H1 (cell line): ENCODE measurements at regions not wholly inside any gene's neighbourhood (a gene's known extent, or its start where the extent isn't known, plus 50 kb on each side); places are given as distances from the start of the nearest gene placed in this dataset.

ENCODE experiments used
- CTCF ChIA-PET: fragments of 300-600 bp; sonication (Branson Sonifier 250); formaldehyde crosslinking; loops from one replicate; lab custom pipeline; 2021; ENCODE audit not compliant: partially characterized antibody; lab: Charles Lee
- POLR2A ChIA-PET: fragments of 300-600 bp; sonication (Branson Sonifier 250); formaldehyde crosslinking; loops from one replicate; lab custom pipeline; 2021; ENCODE audit warnings: inconsistent platforms; ENCODE audit not compliant: partially characterized antibody; lab: Charles Lee
- DNase-seq, 2 experiments: peaks; one replicate each; pipeline versions ENCODE4 v3.0.0 to v3.0.0-alpha.2; 2010 to 2022; ENCODE audit warnings: low spot score in 2 of 2, low read depth in 1 of 2, mixed read lengths in 1 of 2
- FAIRE-seq: peaks from 2 replicates; lab custom pipeline; 2011; peaks lifted over from hg19 to GRCh38; lab: Jason Lieb, UNC
- H2AFZ ChIP-seq: 2 replicates; pipeline ENCODE4 v1.8.1; 2012; ENCODE audit warnings: low read length, inconsistent platforms
- H2AK5ac ChIP-seq: 2 replicates; pipeline ENCODE4 v1.6.1; 2013; ENCODE audit warnings: low read depth, low read length
- H2BK120ac ChIP-seq: replicated peaks from 2 replicates; pipeline ENCODE3; 2013; ENCODE audit warnings: low read depth, low read length, inconsistent platforms
- H2BK12ac ChIP-seq: 2 replicates; pipeline ENCODE4 v1.6.1; 2013; ENCODE audit warnings: low read depth, low read length
- H2BK15ac ChIP-seq: 2 replicates; pipeline ENCODE4 v1.6.1; 2013; ENCODE audit warnings: low read length
- H2BK20ac ChIP-seq: 2 replicates; pipeline ENCODE4 v1.6.1; 2013; ENCODE audit warnings: low read length
- H2BK5ac ChIP-seq: 2 replicates; pipeline ENCODE4 v1.6.1; 2013; ENCODE audit warnings: low read depth, low read length
- H3K14ac ChIP-seq: 2 replicates; pipeline ENCODE4 v1.6.1; 2013; ENCODE audit warnings: inconsistent platforms; ENCODE audit not compliant: insufficient read length
- H3K18ac ChIP-seq: 2 replicates; pipeline ENCODE4 v1.6.1; 2013; ENCODE audit warnings: low read length; ENCODE audit errors: extremely low read depth
- H3K23ac ChIP-seq: 2 replicates; pipeline ENCODE4 v1.6.1; 2013; ENCODE audit warnings: inconsistent platforms; ENCODE audit not compliant: insufficient read length
- H3K23me2 ChIP-seq: 2 replicates; pipeline ENCODE4 v1.6.1; 2013; ENCODE audit warnings: low read depth, low read length
- H3K27ac ChIP-seq: 2 replicates; pipeline ENCODE4 v1.6.1; 2011; ENCODE audit warnings: low read depth, low read length, inconsistent platforms
- H3K27me3 ChIP-seq, 4 experiments: replicated peaks in 1 of 4; 1 replicate in 1 of 4; 2 replicates in 3 of 4; pipeline versions ENCODE4 v1.6.1 to v1.8.1; 2011 to 2013; ENCODE audit warnings: low read length in 3 of 4, mild to moderate bottlenecking in 3 of 4, inconsistent platforms in 2 of 4, mixed read lengths in 2 of 4, moderate library complexity in 1 of 4; ENCODE audit not compliant: control insufficient read depth in 3 of 4, insufficient read depth in 3 of 4; ENCODE audit errors: extremely low read depth in 1 of 4
- H3K36me3 ChIP-seq, 4 experiments: 2 replicates each; pipeline versions ENCODE4 v1.6.1 to v1.8.1; 2011 to 2013; ENCODE audit warnings: mild to moderate bottlenecking in 4 of 4, low read length in 3 of 4, moderate library complexity in 2 of 4, control low read depth in 1 of 4, inconsistent platforms in 1 of 4; ENCODE audit not compliant: insufficient read depth in 4 of 4, control insufficient read depth in 2 of 4
- H3K4ac ChIP-seq: replicated peaks from 2 replicates; pipeline ENCODE3; 2013; ENCODE audit warnings: low read length, low read depth, mixed read lengths, inconsistent platforms; ENCODE audit not compliant: insufficient read length
- H3K4me1 ChIP-seq, 4 experiments: replicated peaks in 1 of 4; 1 replicate in 1 of 4; 2 replicates in 3 of 4; pipeline versions ENCODE4 v1.6.1 to v1.8.1; 2011 to 2013; ENCODE audit warnings: low read length in 3 of 4, inconsistent platforms in 2 of 4, mixed read lengths in 1 of 4; ENCODE audit not compliant: insufficient read depth in 4 of 4, control insufficient read depth in 3 of 4
- H3K4me2 ChIP-seq, 2 experiments: 2 replicates each; pipeline versions ENCODE4 v1.6.1 to v1.8.1; 2011 to 2013; ENCODE audit warnings: low read depth in 2 of 2, low read length in 2 of 2, control low read depth in 1 of 2, inconsistent platforms in 1 of 2, mild to moderate bottlenecking in 1 of 2; ENCODE audit not compliant: insufficient read depth in 1 of 2
- H3K4me3 ChIP-seq, 4 experiments: fragments of 200-600, 300-600 bp in 1 of 4; sonication (generic), shearing (Covaris generic), sonication (Bioruptor Twin) in 1 of 4; 2 replicates each; pipeline versions ENCODE4 v1.5.1 to v1.8.1; 2011 to 2016; ENCODE audit warnings: low read length in 4 of 4, low read depth in 3 of 4, control low read depth in 2 of 4, inconsistent platforms in 2 of 4, mild to moderate bottlenecking in 2 of 4, mixed read lengths in 1 of 4, moderate library complexity in 1 of 4; ENCODE audit not compliant: insufficient read depth in 2 of 4; ENCODE audit errors: extremely low read depth in 1 of 4
- H3K56ac ChIP-seq: replicated peaks from 2 replicates; pipeline ENCODE3; 2013; ENCODE audit warnings: low read depth, mild to moderate bottlenecking, mixed read lengths, low read length, inconsistent platforms; ENCODE audit not compliant: insufficient read length
- H3K79me1 ChIP-seq: 2 replicates; pipeline ENCODE4 v1.6.1; 2013; ENCODE audit warnings: low read depth, low read length, control low read depth
- H3K79me2 ChIP-seq, 2 experiments: 2 replicates each; pipeline versions ENCODE4 v1.6.1 to v1.8.1; 2012 to 2013; ENCODE audit warnings: low read length in 2 of 2, mild to moderate bottlenecking in 2 of 2, inconsistent platforms in 1 of 2; ENCODE audit not compliant: insufficient read depth in 2 of 2, control insufficient read depth in 1 of 2
- H3K9ac ChIP-seq, 4 experiments: replicated peaks in 1 of 4; 1 replicate in 1 of 4; 2 replicates in 3 of 4; pipeline versions ENCODE4 v1.6.1 to v1.8.1; 2011 to 2013; ENCODE audit warnings: low read depth in 3 of 4, low read length in 3 of 4, control low read depth in 2 of 4, mild to moderate bottlenecking in 2 of 4, moderate library complexity in 2 of 4, inconsistent platforms in 1 of 4; ENCODE audit errors: extremely low read depth in 1 of 4
- H3K9me3 ChIP-seq, 2 experiments: 2 replicates each; pipeline versions ENCODE4 v1.6.1 to v1.8.1; 2012 to 2013; ENCODE audit warnings: mild to moderate bottlenecking in 2 of 2, moderate library complexity in 2 of 2, control low read depth in 1 of 2, inconsistent platforms in 1 of 2, low read depth in 1 of 2, low read length in 1 of 2, mixed read lengths in 1 of 2; ENCODE audit not compliant: insufficient read depth in 2 of 2
- H4K20me1 ChIP-seq, 2 experiments: replicated peaks in 1 of 2; 2 replicates each; pipeline versions ENCODE3 to v1.8.1; 2011 to 2013; ENCODE audit warnings: inconsistent platforms in 2 of 2, low read length in 2 of 2, mild to moderate bottlenecking in 1 of 2; ENCODE audit not compliant: insufficient read depth in 2 of 2, control insufficient read depth in 1 of 2
- H4K5ac ChIP-seq: 2 replicates; pipeline ENCODE4 v1.6.1; 2013; ENCODE audit warnings: low read length, low read depth, mixed read lengths, inconsistent platforms; ENCODE audit not compliant: insufficient read length
- H4K8ac ChIP-seq: 2 replicates; pipeline ENCODE4 v1.8.0; 2013; ENCODE audit warnings: mild to moderate bottlenecking, moderate library complexity, low read length, inconsistent platforms; ENCODE audit not compliant: insufficient read depth; ENCODE audit errors: extremely low read depth
- H4K91ac ChIP-seq: replicated peaks from 2 replicates; pipeline ENCODE3; 2013; ENCODE audit warnings: low read length, mixed read lengths, inconsistent platforms; ENCODE audit not compliant: insufficient read length
- CTCF ChIP-seq, 3 experiments: IDR thresholded peaks; 1 replicate in 2 of 3; 2 replicates in 1 of 3; pipeline versions ENCODE4 v1.5.1 to v1.6.1; 2011; ENCODE audit warnings: low read length in 3 of 3, mild to moderate bottlenecking in 3 of 3, inconsistent platforms in 2 of 3, low read depth in 1 of 3, moderate library complexity in 1 of 3; ENCODE audit not compliant: insufficient read depth in 1 of 3; ENCODE audit errors: control extremely low read depth in 1 of 3
- EGR1 ChIP-seq: IDR thresholded peaks from 2 replicates; pipeline ENCODE4 v1.6.1; 2011; ENCODE audit warnings: low read depth, low read length, borderline replicate concordance
- EP300 ChIP-seq, 2 experiments: IDR thresholded peaks; 1 replicate in 1 of 2; 2 replicates in 1 of 2; pipeline ENCODE4 v1.6.1; 2011 to 2012; ENCODE audit warnings: low read depth in 2 of 2, low read length in 2 of 2, mild to moderate bottlenecking in 2 of 2, borderline replicate concordance in 1 of 2, inconsistent platforms in 1 of 2, moderate library complexity in 1 of 2
- RAD21 ChIP-seq, 2 experiments: IDR thresholded peaks in 1 of 2; conservative IDR thresholded peaks in 1 of 2; 2 replicates each; pipeline ENCODE4 v1.6.1; 2011; ENCODE audit warnings: low read depth in 2 of 2, low read length in 2 of 2, improper control_type of control experiment in 1 of 2, inconsistent platforms in 1 of 2, mild to moderate bottlenecking in 1 of 2, moderate library complexity in 1 of 2
- RNF2 ChIP-seq: fragments of 200-900, 300-1000 bp; sonication (generic); IDR thresholded peaks from 2 replicates; pipeline ENCODE4 v1.7.1; 2016; ENCODE audit warnings: borderline replicate concordance, low read depth, mild to moderate bottlenecking, antibody characterized with exemption, low read length; ENCODE audit not compliant: poor library complexity, severe bottlenecking; ENCODE audit errors: missing control alignments
- SIN3A ChIP-seq, 2 experiments: IDR thresholded peaks in 1 of 2; conservative IDR thresholded peaks in 1 of 2; 2 replicates each; pipeline ENCODE4 v1.6.1; 2011 to 2012; ENCODE audit warnings: low read length in 2 of 2, improper control_type of control experiment in 1 of 2, low read depth in 1 of 2, mild to moderate bottlenecking in 1 of 2
- SIX5 ChIP-seq: IDR thresholded peaks from 2 replicates; pipeline ENCODE4 v1.6.1; 2011; ENCODE audit warnings: mild to moderate bottlenecking, low read depth, low read length
- WGBS, 2 experiments: shearing (Covaris generic) in 1 of 2; methylation state at CpG; one replicate each; pipeline versions ENCODE4 v1.1.6 to v1.1.7; 2013 to 2015; ENCODE audit warnings: low lambda C conversion rate in 2 of 2, mixed read lengths in 2 of 2, inconsistent platforms in 1 of 2, low coverage in 1 of 2, missing lambda C conversion rate in 1 of 2; ENCODE audit not compliant: insufficient replicate concordance in 2 of 2, insufficient coverage in 1 of 2, insufficient read length in 1 of 2; ENCODE audit errors: extremely low coverage in 1 of 2, missing lambda C conversion rate in 1 of 2; 5-methylcytosine and 5-hydroxymethylcytosine counted together

GRCh38 chr2:221189431-221190067, 382.6 kb downstream of the EPHA4 start:
- Histone ChIP-seq H3K79me2 (no peaks in the 10 kb centered on the region), H2BK12ac (peak overlapping the region; percentile 96; the same call in 1 of the 2 replicates), H3K9ac (no peak overlapping the region), H3K18ac (no peak overlapping the region; the same call in 1 of the 2 replicates), H3K23ac (no peak overlapping the region), H4K5ac (peak overlapping the region; percentile 34), H3K56ac (no peak overlapping the region), H4K8ac (no peak overlapping the region; the same call in 1 of the 2 replicates), H3K23me2 (no peaks in the 10 kb centered on the region), H4K91ac (peak overlapping the region; percentile 93), H2AFZ (no peak overlapping the region), H3K4me1 (peaks cover 0 to 6% (median 2%) of the 10 kb centered on the region in 4 experiments; a peak in 3 of 7 replicates), H3K4me3 (peak overlapping the region in 1 of 4 experiments; percentile 36; a peak in 1 of 8 replicates), H2BK5ac (no peak overlapping the region; the same call in 1 of the 2 replicates), H3K79me1 (no peaks in the 10 kb centered on the region), H3K14ac (no peak overlapping the region), H3K9me3 (no peaks in the 10 kb centered on the region), H3K27ac (no peak overlapping the region), H2BK120ac (peak overlapping the region; percentile 78), H2BK20ac (no peak overlapping the region), H2BK15ac (no peak overlapping the region), H3K4ac (no peak overlapping the region), H2AK5ac (no peak overlapping the region), H3K27me3 (no peaks in the 10 kb centered on the region), H3K4me2 (peak overlapping the region; percentile 48 to 50), H4K20me1 (no peaks in the 10 kb centered on the region), H3K36me3 (no peaks in the 10 kb centered on the region)
- POLR2A ChIA-PET, result interaction anchor here (0.6 kb wide), 1 partner anchor 278 kb away, joined by 3 read pairs; no protein-coding TSS in a partner anchor
- FAIRE-seq, result peak; percentile 77
- CTCF ChIA-PET, result interaction anchor here (0.7 to 1.8 kb wide), 4 partner anchors 9 to 1192 kb away, joined by 3 to 6 read pairs (median 4); no protein-coding TSS in a partner anchor
- WGBS, 2 experiments, result 17% methylated on average over 8 of the region's 8 CpGs; no CpG with 5 or more reads in 1 of the 2 experiments
- peak; percentile 23 to 50 for DNase-seq
- TF ChIP-seq SIX5 (no peak), RNF2 (no peak), EP300 (IDR thresholded peaks at IDR 0.05; ENCODE audit: borderline replicate concordance in 1 of 2, low read depth in 2 of 2, low read length in 2 of 2) (peak in 1 of 2 experiments; percentile 77; a peak in 1 of 3 replicates), RAD21 (IDR thresholded peaks at IDR 0.05 in 1 of 2, conservative IDR thresholded peaks at IDR 0.05 in 1 of 2; ENCODE audit: low read depth in 2 of 2, low read length in 2 of 2) (peak in 1 of 2 experiments; percentile 21; a peak in 1 of 4 replicates), SIN3A (conservative IDR thresholded peaks at IDR 0.05 in 1 of 2, IDR thresholded peaks at IDR 0.05 in 1 of 2; ENCODE audit: low read depth in 1 of 2, low read length in 2 of 2) (no peak), CTCF (IDR thresholded peaks at IDR 0.05; ENCODE audit: control extremely low read depth in 1 of 3, insufficient read depth in 1 of 3, low read depth in 1 of 3, low read length in 3 of 3) (no peak), EGR1 (no peak)
